ENCODE measurements at regions not wholly inside any gene's neighbourhood (a gene's known extent, or its start where the extent isn't known, plus 50 kb on each side); places are given as distances from the start of the nearest gene placed in this dataset.

DNA sequence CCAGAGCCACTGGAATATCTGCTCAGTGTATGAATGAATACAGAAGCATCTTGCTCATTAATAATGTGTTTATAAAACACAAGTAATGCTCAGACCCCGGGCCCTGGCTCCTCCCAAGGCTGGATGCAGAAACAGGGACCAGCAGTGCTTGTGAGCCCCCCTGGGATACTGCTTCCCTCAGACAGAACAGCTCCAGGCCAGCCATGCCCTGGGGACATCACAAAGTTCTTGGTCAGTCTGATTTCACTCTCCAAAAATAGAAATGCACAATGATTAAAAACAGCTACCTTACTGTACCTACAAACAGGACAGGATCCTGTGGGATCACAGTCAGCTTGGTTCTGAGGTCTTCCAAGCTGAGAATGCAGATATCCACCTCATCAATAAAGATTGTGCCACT, 68.2 kb downstream of the ABCC12 start:
- Histone ChIP-seq H3K9me3 (ENCODE audit: control insufficient read depth, insufficient read depth, low read depth, low read length) (no peaks in the 10 kb centered on the region), H3K4me1 (ENCODE audit: control insufficient read depth, extremely low read depth, insufficient read depth, low read length) (no peaks in the 10 kb centered on the region), H3K4me2 (ENCODE audit: extremely low read depth, insufficient read depth, low read length) (no peak overlapping the region), H3K27ac (ENCODE audit: insufficient read depth, low read length) (no peak overlapping the region), H3K9ac (ENCODE audit: insufficient read depth, low read length) (no peak overlapping the region), H4K20me1 (ENCODE audit: control insufficient read depth, extremely low read depth, insufficient read depth, low read length) (no peaks in the 10 kb centered on the region), H3K4me3 (replicated peaks in 1 of 4; ENCODE audit: control extremely low read depth in 1 of 4, insufficient read depth in 1 of 4, low read depth in 3 of 4, low read length in 4 of 4) (no peak overlapping the region), H3K27me3 (ENCODE audit: control insufficient read depth, insufficient read depth, low read length) (no peaks in the 10 kb centered on the region), H3K36me3 (ENCODE audit: control insufficient read depth, insufficient read depth, low read length) (no peaks in the 10 kb centered on the region), H3K79me2 (ENCODE audit: control insufficient read depth, insufficient read depth, low read length) (no peaks in the 10 kb centered on the region), H2AFZ (ENCODE audit: low read length) (no peak overlapping the region)
- no peak for DNase-seq (ENCODE audit: low read depth in 2 of 2)
- TF ChIP-seq, protein P1, sequence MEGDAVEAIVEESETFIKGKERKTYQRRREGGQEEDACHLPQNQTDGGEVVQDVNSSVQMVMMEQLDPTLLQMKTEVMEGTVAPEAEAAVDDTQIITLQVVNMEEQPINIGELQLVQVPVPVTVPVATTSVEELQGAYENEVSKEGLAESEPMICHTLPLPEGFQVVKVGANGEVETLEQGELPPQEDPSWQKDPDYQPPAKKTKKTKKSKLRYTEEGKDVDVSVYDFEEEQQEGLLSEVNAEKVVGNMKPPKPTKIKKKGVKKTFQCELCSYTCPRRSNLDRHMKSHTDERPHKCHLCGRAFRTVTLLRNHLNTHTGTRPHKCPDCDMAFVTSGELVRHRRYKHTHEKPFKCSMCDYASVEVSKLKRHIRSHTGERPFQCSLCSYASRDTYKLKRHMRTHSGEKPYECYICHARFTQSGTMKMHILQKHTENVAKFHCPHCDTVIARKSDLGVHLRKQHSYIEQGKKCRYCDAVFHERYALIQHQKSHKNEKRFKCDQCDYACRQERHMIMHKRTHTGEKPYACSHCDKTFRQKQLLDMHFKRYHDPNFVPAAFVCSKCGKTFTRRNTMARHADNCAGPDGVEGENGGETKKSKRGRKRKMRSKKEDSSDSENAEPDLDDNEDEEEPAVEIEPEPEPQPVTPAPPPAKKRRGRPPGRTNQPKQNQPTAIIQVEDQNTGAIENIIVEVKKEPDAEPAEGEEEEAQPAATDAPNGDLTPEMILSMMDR (conservative IDR thresholded peaks at IDR 0.05 in 1 of 2, IDR thresholded peaks at IDR 0.05 in 1 of 2; ENCODE audit: low read depth in 1 of 2, low read length in 2 of 2): no peak
- no peak for TF ChIP-seq EZH2 (IDR thresholded peaks at IDR 0.05; ENCODE audit: low read length, missing control alignments)

DNA sequence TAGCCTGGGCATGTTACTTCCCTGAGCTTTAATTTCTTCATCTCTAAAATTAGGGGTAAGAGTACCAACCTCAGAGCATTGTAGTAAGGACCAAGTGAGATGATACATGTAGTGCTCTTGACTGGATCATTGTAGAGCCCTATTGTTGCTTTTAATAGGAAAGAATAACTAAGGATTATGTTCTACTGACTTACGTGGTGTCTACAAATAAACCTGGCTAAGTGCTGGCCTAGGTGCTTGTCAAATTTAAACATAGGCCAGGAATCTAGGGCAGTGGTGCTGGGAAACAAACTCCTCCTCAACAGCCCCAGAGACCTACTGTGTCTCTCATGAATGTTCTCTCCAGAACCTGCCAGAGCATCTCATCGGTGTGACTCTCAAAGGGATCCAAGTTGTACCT, 69.4 kb downstream of the ABCC12 start:
- H3K4me2 ChIP-seq (ENCODE audit: extremely low read depth, insufficient read depth, low read length): no peak overlapping the region
- H3K4me1 ChIP-seq (ENCODE audit: control insufficient read depth, extremely low read depth, insufficient read depth, low read length): peaks cover 4% of the 10 kb centered on the region
- no peaks in the 10 kb centered on the region for H3K36me3 ChIP-seq (ENCODE audit: control insufficient read depth, insufficient read depth, low read length)
- TF ChIP-seq, protein P1 (conservative IDR thresholded peaks at IDR 0.05 in 1 of 2, IDR thresholded peaks at IDR 0.05 in 1 of 2; ENCODE audit: low read depth in 1 of 2, low read length in 2 of 2): no peak
- no peak for TF ChIP-seq EZH2 (IDR thresholded peaks at IDR 0.05; ENCODE audit: low read length, missing control alignments)
- H3K27ac ChIP-seq (ENCODE audit: insufficient read depth, low read length): no peak overlapping the region
- no peak overlapping the region for H3K9ac ChIP-seq (ENCODE audit: insufficient read depth, low read length)
- H3K4me3 ChIP-seq (replicated peaks in 1 of 4; ENCODE audit: control extremely low read depth in 1 of 4, insufficient read depth in 1 of 4, low read depth in 3 of 4, low read length in 4 of 4): no peak overlapping the region
- no peaks in the 10 kb centered on the region for H3K27me3 ChIP-seq (ENCODE audit: control insufficient read depth, insufficient read depth, low read length)
- no peaks in the 10 kb centered on the region for H3K9me3 ChIP-seq (ENCODE audit: control insufficient read depth, insufficient read depth, low read depth, low read length)
- no peak overlapping the region for H2AFZ ChIP-seq (ENCODE audit: low read length)
- H3K79me2 ChIP-seq (ENCODE audit: control insufficient read depth, insufficient read depth, low read length): no peaks in the 10 kb centered on the region
- no peak for DNase-seq (ENCODE audit: low read depth in 2 of 2)
- H4K20me1 ChIP-seq (ENCODE audit: control insufficient read depth, extremely low read depth, insufficient read depth, low read length): no peaks in the 10 kb centered on the region

DNA sequence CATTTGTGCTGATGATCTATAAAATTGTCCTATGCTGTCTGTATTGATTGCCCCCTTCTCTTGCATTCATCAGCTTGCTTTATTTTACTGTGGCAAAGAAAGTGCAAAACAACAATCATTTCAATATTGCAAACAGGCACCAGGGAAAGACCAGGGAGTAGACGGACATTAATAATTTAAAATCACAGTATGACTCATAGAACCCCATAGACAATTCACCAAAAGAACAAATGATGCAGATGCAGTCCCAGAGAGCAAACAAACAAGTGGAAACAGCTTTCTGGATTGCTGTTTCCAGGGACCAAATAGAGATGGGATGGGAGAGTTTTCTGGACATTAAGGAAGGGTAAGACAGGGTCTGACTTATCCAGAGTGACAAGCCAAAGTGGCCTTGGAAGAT, 70.1 kb downstream of the ABCC12 start:
- no peak for TF ChIP-seq EZH2 (IDR thresholded peaks at IDR 0.05; ENCODE audit: low read length, missing control alignments)
- TF ChIP-seq, protein P1 (conservative IDR thresholded peaks at IDR 0.05 in 1 of 2, IDR thresholded peaks at IDR 0.05 in 1 of 2; ENCODE audit: low read depth in 1 of 2, low read length in 2 of 2): no peak
- Histone ChIP-seq H3K79me2 (ENCODE audit: control insufficient read depth, insufficient read depth, low read length) (no peaks in the 10 kb centered on the region), H3K27ac (ENCODE audit: insufficient read depth, low read length) (no peak overlapping the region), H3K27me3 (ENCODE audit: control insufficient read depth, insufficient read depth, low read length) (no peaks in the 10 kb centered on the region), H3K36me3 (ENCODE audit: control insufficient read depth, insufficient read depth, low read length) (no peaks in the 10 kb centered on the region), H3K4me3 (replicated peaks in 1 of 4; ENCODE audit: control extremely low read depth in 1 of 4, insufficient read depth in 1 of 4, low read depth in 3 of 4, low read length in 4 of 4) (no peak overlapping the region), H2AFZ (ENCODE audit: low read length) (no peak overlapping the region), H3K9me3 (ENCODE audit: control insufficient read depth, insufficient read depth, low read depth, low read length) (no peaks in the 10 kb centered on the region), H3K9ac (ENCODE audit: insufficient read depth, low read length) (no peak overlapping the region), H3K4me1 (ENCODE audit: control insufficient read depth, extremely low read depth, insufficient read depth, low read length) (peaks cover 4% of the 10 kb centered on the region), H3K4me2 (ENCODE audit: extremely low read depth, insufficient read depth, low read length) (no peak overlapping the region), H4K20me1 (ENCODE audit: control insufficient read depth, extremely low read depth, insufficient read depth, low read length) (no peaks in the 10 kb centered on the region)
- DNase-seq (ENCODE audit: low read depth in 2 of 2): no peak

Data from fibroblast of lung (primary cell).